Fibroblast of lung (primary cell): ENCODE measurements at regions not wholly inside any gene's neighbourhood (a gene's known extent, or its start where the extent isn't known, plus 50 kb on each side); places are given as distances from the start of the nearest gene placed in this dataset.

Source experiments
- DNase-seq, 2 donors: peaks; one replicate each; pipeline versions ENCODE4 v3.0.0 to v3.0.0-alpha.2; 2010; ENCODE audit warnings: low read depth in 2 of 2
- H2AFZ ChIP-seq: 2 replicates; pipeline ENCODE4 v1.5.1; 2012; ENCODE audit warnings: low read length, control low read depth, inconsistent platforms
- H3K27ac ChIP-seq: 2 replicates; pipeline ENCODE4 v1.5.1; 2011; ENCODE audit warnings: low read length, control low read depth; ENCODE audit not compliant: insufficient read depth
- H3K27me3 ChIP-seq: 2 replicates; pipeline ENCODE4 v1.5.1; 2011; ENCODE audit warnings: mild to moderate bottlenecking, low read length; ENCODE audit not compliant: control insufficient read depth, insufficient read depth
- H3K36me3 ChIP-seq: 2 replicates; pipeline ENCODE4 v1.5.1; 2011; ENCODE audit warnings: low read length; ENCODE audit not compliant: control insufficient read depth, insufficient read depth
- H3K4me1 ChIP-seq: 2 replicates; pipeline ENCODE4 v1.5.1; 2011; ENCODE audit warnings: low read length; ENCODE audit not compliant: control insufficient read depth, insufficient read depth; ENCODE audit errors: extremely low read depth
- H3K4me2 ChIP-seq: 2 replicates; pipeline ENCODE4 v1.5.1; 2011; ENCODE audit warnings: low read length, control low read depth; ENCODE audit not compliant: insufficient read depth; ENCODE audit errors: extremely low read depth
- H3K4me3 ChIP-seq, 4 experiments: fragments of 200-600 bp in 1 of 4; sonication (generic) in 1 of 4; replicated peaks in 1 of 4; 2 replicates each; pipeline ENCODE4 v1.5.1; 2011 to 2016; ENCODE audit warnings: low read length in 4 of 4, low read depth in 3 of 4, mild to moderate bottlenecking in 3 of 4, control low read depth in 2 of 4, inconsistent platforms in 1 of 4, mixed read lengths in 1 of 4; ENCODE audit not compliant: insufficient read depth in 1 of 4; ENCODE audit errors: control extremely low read depth in 1 of 4
- H3K79me2 ChIP-seq: 2 replicates; pipeline ENCODE4 v1.5.1; 2012; ENCODE audit warnings: mild to moderate bottlenecking, low read length, inconsistent platforms; ENCODE audit not compliant: control insufficient read depth, insufficient read depth
- H3K9ac ChIP-seq: 2 replicates; pipeline ENCODE4 v1.5.1; 2011; ENCODE audit warnings: mild to moderate bottlenecking, low read length, control low read depth; ENCODE audit not compliant: insufficient read depth
- H3K9me3 ChIP-seq: 2 replicates; pipeline ENCODE4 v1.5.1; 2012; ENCODE audit warnings: low read depth, low read length; ENCODE audit not compliant: control insufficient read depth, insufficient read depth
- H4K20me1 ChIP-seq: 2 replicates; pipeline ENCODE4 v1.5.1; 2011; ENCODE audit warnings: low read length; ENCODE audit not compliant: control insufficient read depth, insufficient read depth; ENCODE audit errors: extremely low read depth
- EZH2 ChIP-seq: IDR thresholded peaks from 2 replicates; pipeline ENCODE4 v1.5.1; 2012; ENCODE audit warnings: low read length, control low read depth, mild to moderate bottlenecking; ENCODE audit errors: missing control alignments
- TF ChIP-seq, protein P1 (sequence below), 2 donors: IDR thresholded peaks in 1 of 2; conservative IDR thresholded peaks in 1 of 2; 1 replicate in 1 of 2; 2 replicates in 1 of 2; pipeline ENCODE4 v1.5.1; 2011 to 2012; ENCODE audit warnings: low read length in 2 of 2, control low read depth in 1 of 2, inconsistent platforms in 1 of 2, low read depth in 1 of 2, mild to moderate bottlenecking in 1 of 2

DNA sequence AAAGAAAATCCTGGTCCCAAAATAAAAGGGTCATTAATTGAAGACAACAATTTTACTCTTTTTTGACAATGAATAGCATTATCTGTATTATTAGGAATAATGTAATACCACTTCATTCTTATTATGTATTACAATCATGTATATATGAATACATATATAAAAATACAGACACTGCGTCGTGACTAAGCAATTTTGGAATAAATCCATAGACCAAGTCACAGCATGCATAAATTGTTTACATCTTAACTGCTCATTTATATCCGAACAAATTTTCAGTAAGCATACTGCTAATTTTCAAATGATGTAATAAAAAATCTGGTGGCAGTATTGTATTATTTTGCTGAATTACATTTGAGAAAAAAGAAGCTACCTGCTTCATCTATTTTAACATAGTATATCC is 321.6 kb upstream of the PITX2 start:
- H3K9me3 ChIP-seq, result no peaks in the 10 kb centered on the region
- TF ChIP-seq EZH2, result no peak
- TF ChIP-seq, protein P1, sequence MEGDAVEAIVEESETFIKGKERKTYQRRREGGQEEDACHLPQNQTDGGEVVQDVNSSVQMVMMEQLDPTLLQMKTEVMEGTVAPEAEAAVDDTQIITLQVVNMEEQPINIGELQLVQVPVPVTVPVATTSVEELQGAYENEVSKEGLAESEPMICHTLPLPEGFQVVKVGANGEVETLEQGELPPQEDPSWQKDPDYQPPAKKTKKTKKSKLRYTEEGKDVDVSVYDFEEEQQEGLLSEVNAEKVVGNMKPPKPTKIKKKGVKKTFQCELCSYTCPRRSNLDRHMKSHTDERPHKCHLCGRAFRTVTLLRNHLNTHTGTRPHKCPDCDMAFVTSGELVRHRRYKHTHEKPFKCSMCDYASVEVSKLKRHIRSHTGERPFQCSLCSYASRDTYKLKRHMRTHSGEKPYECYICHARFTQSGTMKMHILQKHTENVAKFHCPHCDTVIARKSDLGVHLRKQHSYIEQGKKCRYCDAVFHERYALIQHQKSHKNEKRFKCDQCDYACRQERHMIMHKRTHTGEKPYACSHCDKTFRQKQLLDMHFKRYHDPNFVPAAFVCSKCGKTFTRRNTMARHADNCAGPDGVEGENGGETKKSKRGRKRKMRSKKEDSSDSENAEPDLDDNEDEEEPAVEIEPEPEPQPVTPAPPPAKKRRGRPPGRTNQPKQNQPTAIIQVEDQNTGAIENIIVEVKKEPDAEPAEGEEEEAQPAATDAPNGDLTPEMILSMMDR (conservative IDR thresholded peaks at IDR 0.05 in 1 of 2, IDR thresholded peaks at IDR 0.05 in 1 of 2; ENCODE audit: low read depth in 1 of 2, low read length in 2 of 2), result no peak
- no peaks in the 10 kb centered on the region for H3K27me3 ChIP-seq
- no peak overlapping the region for H3K27ac ChIP-seq
- no peak overlapping the region for H2AFZ ChIP-seq
- no peaks in the 10 kb centered on the region for H3K36me3 ChIP-seq
- no peak overlapping the region for H3K4me3 ChIP-seq
- H3K9ac ChIP-seq, result no peak overlapping the region
- no peaks in the 10 kb centered on the region for H4K20me1 ChIP-seq
- H3K79me2 ChIP-seq, result no peaks in the 10 kb centered on the region
- DNase-seq, result peak in 1 of 2 donors; percentile 22
- no peaks in the 10 kb centered on the region for H3K4me1 ChIP-seq
- no peak overlapping the region for H3K4me2 ChIP-seq

DNA sequence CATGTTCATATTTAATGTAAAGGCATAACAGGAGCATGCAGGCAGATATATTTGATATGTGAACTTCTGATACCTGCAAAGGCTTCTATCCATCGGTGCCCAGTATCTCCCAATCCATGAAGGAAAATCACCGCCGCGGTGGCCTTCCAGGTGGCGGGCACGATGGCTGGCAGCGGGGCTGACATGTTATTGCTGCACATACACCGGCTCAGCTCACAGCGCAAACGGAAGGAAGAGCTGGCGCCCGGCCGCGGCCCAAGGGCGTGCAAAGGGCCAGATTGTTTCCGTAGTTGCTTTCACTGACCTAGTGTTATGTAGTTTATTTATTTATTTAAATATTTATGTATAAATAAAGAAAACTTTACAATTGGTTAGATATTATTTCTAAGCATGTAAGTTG is 322.7 kb upstream of the PITX2 start:
- Histone ChIP-seq H3K4me1 (no peaks in the 10 kb centered on the region), H3K27me3 (no peaks in the 10 kb centered on the region), H2AFZ (no peak overlapping the region), H4K20me1 (no peaks in the 10 kb centered on the region), H3K9ac (no peak overlapping the region), H3K79me2 (no peaks in the 10 kb centered on the region), H3K27ac (no peak overlapping the region), H3K4me2 (no peak overlapping the region), H3K4me3 (no peak overlapping the region), H3K9me3 (no peaks in the 10 kb centered on the region), H3K36me3 (no peaks in the 10 kb centered on the region)
- no peak for DNase-seq
- TF ChIP-seq, protein P1 (conservative IDR thresholded peaks at IDR 0.05 in 1 of 2, IDR thresholded peaks at IDR 0.05 in 1 of 2; ENCODE audit: low read depth in 1 of 2, low read length in 2 of 2), result no peak
- no peak for TF ChIP-seq EZH2

DNA sequence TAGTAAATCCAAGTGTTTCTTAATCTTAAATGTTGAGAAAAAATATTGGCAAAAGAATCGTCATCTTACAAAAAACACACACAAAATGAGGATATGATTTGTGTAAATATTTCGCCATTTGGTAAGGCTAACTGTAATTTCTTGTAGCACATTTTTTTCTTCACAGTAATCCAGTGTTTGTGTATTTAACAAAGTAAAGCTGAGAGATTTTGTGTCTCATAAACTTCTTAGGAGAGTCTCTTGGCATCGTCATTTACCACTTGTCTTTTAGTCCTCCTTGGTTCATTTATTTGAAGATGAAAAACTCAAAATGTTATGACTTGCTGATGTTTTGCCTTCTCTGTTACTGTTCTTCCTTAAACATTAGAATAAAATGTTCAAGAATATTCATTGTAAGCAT is 326.7 kb upstream of the PITX2 start:
- no peaks in the 10 kb centered on the region for H3K27me3 ChIP-seq
- H3K9me3 ChIP-seq, result no peaks in the 10 kb centered on the region
- no peaks in the 10 kb centered on the region for H3K79me2 ChIP-seq
- no peaks in the 10 kb centered on the region for H3K36me3 ChIP-seq
- no peak overlapping the region for H3K9ac ChIP-seq
- no peaks in the 10 kb centered on the region for H3K4me1 ChIP-seq
- H3K4me2 ChIP-seq, result no peak overlapping the region
- H3K27ac ChIP-seq, result no peak overlapping the region
- no peak for TF ChIP-seq EZH2
- TF ChIP-seq, protein P1 (conservative IDR thresholded peaks at IDR 0.05 in 1 of 2, IDR thresholded peaks at IDR 0.05 in 1 of 2; ENCODE audit: low read depth in 1 of 2, low read length in 2 of 2), result no peak
- H2AFZ ChIP-seq, result no peak overlapping the region
- H3K4me3 ChIP-seq, result no peak overlapping the region
- no peak for DNase-seq
- H4K20me1 ChIP-seq, result no peaks in the 10 kb centered on the region
